HPDE6-E6E7 (cell line): ENCODE measurements at regions not wholly inside any gene's neighbourhood (a gene's known extent, or its start where the extent isn't known, plus 50 kb on each side); places are given as distances from the start of the nearest gene placed in this dataset.
A peak's percentile ranks its signal among the peaks of the same experiment; 100 is the strongest.
"Not testable (repeated sequence)": the region's sequence is repeated elsewhere in the genome, so short reads cannot be mapped to it uniquely, and the experiment has no call there.

Experiments used
- DNase-seq: peaks from one replicate; pipeline ENCODE4 v3.0.0; 2011; ENCODE audit warnings: missing footprints; ENCODE audit errors: extremely low spot score

DNA sequence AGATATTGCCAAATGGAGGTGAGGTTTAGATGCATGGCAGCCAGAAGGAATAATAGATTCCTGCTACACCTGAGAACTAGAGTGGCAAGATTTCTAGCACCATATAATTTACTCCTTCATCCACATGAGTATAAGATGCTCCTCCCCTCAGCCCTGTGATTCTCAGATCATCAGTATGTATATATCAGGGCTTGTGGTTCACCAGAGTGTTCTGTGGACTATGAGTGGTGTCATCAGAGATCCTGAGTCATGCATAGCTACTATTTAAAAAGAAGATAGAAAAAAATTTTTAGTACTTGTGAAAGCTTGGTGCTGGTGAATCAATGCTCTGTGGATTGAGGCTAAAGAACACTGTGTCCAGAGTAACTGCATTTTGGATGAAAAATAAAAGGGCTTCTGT, 285.9 kb downstream of the BMP4 start:
- peak; percentile 4 for DNase-seq

DNA sequence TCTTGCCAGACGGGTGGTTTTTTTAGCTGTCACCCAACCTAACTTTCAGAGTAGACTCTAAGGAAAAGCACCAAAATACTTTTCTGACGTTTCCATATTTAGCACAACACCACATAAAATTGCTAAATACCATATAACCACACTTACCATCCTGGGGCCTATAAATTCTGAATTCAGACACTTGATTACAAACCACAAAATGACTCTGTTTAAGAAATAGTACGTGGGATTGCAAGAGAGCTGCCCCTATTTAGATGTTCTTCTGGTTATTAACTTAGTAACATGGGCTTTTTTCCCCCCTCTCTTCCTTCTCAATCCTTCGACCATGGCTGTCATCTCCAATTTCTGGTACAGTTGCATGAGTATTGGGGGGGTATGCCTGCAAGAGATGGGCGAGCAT, 287.7 kb downstream of the BMP4 start:
- DNase-seq, result no peak

DNA sequence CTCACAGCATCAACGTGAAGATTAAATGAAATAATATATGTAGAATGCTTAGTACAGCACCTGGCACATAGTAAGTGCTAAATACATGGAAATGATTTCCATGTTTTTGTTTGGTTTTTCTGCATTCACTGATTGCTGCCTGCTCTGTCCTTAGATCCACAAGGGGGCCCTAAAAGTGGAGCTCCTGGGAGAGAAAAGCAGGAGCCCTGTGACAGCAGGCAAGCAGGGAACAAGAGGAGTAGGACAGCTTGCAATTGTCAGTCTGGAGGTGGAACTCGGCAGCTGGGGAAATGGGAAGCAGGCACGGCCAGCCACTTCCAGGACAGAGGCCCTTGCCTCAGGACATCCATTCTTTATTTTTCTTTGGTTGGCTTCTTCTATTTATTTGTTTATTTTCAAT, 292.9 kb downstream of the BMP4 start:
- DNase-seq, result no peak

DNA sequence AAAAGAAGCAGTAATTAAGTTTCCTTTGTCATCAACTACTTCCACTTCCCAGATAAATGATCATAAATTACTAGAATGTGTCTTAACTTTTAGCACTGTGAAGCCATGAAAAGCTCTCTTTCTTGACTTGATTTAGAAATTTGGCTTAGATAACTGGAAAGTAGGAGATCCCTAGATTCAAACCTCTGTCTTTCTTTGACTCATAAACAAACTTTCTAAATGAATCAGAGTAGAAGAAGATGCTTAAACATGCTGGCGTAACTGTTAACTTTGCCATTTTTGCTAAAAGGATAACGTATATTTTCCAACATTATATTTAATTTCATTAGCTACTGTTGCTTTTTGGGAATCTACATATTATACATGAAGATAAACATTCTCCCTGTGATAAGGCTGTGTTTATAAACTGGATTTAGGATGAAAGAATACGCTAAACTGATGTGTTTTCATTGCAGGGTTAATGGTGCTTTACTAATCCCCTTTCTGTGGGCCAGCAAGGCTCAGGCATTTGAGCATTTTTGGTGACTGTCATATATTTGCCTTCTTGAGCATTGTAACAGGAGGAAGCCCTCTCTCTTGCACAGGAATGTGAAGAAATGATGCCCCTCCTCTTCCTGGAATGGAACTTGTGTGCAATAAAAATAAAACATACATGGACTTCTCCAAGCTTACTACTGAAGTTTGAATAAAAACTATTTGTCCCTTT, 301.4 kb downstream of the BMP4 start:
- DNase-seq, result no peak

DNA sequence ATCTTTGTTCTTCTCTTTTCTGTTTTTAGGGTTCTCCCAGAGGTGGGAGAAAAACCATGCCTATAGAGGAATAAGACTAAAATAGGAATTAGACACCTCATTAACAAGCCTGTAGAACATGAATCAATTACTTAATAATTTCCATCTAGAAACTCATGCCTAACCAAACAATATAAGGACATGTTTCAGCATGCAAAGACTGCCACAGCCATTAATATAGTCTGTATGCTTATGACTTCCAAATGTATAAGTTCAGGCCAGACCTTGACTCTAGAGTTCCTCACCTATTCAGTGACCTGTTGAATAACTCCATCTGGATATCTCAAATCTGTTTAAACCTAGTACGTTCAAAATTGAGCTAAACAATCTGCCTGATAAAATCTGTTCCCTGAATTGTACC, 304.6 kb downstream of the BMP4 start:
- no peak for DNase-seq

DNA sequence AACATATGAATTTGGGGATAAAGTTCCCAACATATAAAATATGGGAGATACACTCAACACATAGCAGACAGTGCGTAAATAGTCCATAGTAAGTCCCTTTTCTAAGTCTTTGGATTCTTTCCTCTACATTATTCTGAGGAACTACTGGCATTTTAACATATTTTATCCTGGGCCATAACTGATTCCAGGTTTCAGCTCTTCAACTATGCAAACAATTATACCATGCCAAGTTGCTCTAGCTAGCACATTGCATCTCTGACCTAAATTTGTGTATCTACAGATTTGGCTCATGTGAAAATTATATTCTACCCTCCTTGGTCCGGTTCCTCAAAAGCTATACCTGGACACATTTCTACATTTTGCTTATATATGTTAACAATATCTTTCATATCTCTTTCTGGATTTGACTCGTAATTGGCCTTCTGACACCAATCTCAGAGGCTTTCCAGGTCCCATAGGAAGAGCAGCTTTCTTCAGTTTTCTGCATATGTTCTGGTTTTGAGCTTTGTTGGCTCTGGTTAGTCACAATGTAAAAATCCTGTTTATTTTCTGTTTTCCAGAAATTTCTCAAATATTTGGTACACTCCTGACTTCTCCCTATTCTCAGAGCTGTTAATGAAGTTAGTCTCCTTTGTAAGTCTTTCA, 305.4 kb downstream of the BMP4 start:
- no peak for DNase-seq

DNA sequence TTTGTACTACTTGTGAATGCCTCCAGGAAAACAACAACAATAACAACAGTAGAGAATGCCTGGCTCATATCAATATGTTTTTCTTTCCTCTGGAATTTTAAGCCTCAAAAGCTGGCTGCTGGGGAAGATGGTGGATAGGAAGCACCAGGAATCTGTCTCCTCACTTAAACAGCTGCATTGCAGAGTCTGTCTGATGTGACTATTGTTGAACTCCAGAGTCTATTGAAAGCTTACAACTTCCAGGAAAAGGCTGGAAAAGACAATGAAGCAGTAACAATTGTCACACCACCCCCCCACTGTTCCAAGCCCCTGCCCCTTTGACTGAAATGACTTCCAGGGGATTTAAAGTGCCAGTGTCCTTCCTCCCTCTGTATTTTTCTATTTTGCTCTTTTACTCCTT, 309.7 kb downstream of the BMP4 start:
- DNase-seq, result no peak

DNA sequence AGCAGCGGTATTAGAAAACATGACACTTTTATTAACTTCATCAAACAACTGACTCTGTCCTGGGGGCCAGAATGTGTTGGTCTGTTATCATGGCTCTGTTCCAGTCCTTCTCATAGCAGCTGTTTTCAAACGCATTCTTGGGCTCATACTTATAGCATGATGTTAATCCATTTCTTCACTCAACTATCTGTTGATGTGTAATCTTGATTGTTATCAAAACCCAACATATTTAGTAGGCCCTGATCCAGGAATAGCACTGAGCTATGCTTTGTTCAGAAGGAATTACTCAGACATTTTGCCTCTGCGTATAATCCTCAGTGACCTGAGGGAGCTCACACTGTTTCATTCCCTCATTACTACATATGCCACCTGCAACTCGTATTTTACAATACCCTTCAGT, 315.9 kb downstream of the BMP4 start:
- DNase-seq, result no peak

DNA sequence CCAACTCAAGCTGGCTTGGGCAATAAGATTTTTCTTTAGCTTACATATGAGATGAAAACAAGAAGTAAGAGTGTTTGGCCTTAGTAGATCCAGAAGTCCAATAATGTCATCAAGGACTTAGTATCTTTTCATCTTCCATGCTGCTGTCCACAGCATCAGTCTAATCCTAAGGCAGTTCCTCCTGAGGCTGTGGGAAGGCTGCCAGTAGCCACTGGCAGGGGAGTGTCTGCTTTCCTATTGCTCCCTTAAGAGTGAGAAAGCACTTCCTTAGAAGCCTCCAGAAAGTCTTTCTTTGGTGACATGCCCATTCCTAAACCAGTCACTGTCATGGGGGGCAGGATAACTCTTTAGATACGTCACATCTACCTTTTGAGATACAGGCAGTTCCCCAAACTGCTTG, 317.7 kb downstream of the BMP4 start:
- DNase-seq, result no peak

DNA sequence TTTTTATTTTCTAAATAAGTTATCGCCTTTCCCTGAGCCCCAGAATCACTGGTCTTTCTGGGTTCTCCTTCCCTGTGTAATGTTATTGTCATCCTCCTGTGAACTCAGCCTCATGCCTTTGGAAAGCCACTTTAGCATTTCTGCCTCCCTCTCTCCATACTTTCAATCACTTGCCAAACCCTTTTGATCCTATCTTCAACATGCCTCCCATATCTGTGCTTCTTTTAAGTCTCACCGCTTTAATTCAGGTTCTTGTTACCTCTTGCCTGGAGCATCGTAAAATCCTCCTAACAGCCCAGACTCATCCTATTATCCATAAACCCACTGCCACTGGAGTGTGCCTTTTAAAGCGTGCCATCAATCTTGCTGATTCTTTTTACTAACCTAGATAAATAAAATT, 321.8 kb downstream of the BMP4 start:
- no peak for DNase-seq

DNA sequence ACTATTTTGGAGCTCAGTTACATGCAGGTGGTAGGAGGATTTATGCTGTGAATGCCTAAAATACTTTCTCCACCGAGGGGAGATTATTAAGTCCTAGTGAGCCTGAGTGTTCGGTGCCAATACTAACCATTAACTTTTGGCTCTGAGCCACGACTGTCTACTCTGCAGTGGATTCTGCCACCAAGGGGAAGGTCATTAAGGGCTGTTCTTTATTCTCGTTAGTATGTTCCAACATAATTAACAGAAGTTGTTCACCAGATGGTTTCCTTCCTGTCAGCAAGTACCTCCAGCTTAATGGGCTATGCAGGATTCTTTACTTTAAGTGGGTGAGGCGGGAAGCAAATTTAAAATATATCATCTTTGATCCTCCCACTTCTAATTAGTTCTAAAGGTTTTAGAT, 326.3 kb downstream of the BMP4 start:
- no peak for DNase-seq

DNA sequence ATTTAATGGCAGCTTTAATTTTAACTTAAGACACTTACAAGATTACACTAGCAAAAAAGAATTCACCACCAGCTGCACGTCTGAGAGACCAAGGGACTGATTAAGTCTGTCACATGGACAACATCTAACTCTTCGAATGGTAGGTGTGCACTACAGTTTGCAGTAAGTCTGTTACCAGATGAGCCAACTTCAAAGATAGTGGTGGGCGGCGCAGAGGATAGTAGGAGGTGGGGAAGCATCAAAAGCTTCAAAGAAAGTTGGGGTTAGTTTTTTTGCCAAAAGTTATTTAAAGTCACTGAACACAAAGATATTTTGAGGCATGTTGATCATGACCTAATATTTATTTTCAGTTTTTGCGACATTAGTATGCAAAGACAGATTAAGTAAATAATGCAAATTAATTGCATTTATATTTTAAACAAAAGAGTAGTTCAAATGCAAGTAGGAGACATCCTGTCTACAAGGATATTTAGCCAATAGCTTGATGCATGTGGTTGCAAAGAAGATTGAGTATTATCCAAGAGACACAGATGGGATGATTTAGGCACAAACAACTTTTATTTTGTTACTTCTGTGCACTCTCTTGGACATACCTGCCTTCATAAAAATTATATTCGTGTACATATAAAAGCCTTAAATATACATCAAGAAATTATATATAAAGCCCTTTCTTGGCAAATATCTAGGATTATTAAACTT, 327.7 kb downstream of the BMP4 start:
- DNase-seq, result no peak

DNA sequence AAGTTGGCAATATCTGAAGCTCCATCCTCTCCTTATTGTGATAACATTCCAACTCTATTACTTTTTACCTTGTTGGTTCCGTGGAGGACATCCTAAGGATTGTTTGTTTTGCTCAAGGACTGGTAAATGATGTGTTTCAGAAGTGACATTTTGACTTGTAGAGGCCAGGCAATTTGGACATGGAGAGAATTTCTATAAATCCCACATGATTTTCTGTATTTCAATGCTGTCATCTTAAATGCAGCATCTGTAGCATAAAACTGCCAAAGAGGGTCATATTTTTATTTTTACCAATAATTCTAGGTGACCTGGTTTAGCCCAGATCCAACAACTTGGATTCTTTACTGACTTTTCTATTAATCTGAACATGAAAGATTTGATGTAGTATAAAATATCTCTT, 328.4 kb downstream of the BMP4 start:
- DNase-seq, result no peak

DNA sequence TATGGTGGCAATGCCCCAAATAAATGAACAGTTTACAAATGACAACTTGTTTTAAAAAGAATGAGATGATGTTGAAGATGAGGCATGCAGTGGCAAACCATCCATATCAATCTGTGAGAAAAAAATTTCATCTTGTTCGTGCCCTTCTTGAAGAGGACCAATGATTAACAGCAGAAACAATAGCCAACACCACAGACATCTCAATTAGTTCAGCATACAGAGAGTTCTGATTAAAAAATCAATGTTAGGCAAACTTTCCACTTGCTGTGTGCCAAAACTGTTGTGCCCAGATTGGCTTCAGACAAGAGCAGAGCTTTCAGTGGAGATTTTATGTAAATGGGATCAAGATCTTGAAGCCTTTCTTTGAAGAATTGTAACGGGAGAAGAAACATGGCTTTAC, 329.9 kb downstream of the BMP4 start:
- DNase-seq, result no peak

DNA sequence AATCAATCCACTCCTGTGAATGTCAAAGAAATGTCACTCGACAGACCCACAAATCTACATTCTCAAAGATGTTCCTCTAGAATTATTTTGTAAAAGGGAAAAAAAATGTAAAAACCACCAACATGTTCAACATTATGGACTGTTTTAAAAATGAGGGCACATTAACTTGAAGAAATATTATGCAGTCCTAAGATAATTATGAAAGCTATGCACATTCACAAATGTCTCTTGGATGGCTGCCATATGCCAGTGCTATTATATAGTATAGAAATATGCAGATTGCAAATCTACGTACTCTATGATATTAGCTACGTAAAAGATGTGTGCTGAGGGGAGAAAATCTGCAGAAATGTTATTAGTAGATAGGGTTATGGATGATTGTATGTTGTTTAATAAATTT, 334.2 kb downstream of the BMP4 start:
- no peak for DNase-seq

DNA sequence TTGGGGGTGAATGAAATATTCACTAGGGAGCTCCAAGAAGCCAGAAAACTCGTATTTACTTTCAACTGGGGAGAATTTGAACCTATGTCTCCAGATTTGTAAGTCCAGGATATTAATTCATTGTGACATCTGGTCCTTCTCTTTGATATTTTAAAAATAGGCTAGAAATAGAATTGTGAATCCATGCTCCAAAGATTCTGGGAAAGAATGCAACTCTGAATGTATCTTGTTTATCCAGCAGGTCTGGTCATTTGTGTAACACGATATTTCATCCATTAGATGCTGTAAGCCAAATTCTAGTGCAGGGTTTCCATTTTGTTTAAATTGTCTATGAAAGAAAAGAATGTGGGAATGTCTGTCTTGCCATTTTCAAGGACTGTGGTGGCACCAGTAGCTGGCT, 334.7 kb downstream of the BMP4 start:
- no peak for DNase-seq

DNA sequence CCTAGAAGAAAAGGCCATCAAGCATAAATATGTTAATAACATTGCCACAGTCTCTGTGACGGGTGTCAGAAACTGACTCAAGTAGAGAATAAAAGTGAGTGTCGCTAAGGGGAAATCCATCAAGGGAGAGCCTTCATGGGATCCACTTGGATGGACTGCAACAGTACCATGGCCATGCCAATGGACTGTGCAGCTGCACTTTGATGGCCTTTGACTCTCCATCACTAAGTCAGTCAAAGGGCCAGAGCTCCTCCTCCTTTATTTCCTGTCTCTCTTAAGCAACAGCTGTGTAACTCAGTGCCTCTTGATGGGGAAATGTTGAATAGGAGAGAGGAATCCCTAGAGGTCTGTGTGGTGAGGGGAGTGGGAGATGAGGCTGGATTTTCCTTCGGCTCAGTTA, 335.2 kb downstream of the BMP4 start:
- no peak for DNase-seq

DNA sequence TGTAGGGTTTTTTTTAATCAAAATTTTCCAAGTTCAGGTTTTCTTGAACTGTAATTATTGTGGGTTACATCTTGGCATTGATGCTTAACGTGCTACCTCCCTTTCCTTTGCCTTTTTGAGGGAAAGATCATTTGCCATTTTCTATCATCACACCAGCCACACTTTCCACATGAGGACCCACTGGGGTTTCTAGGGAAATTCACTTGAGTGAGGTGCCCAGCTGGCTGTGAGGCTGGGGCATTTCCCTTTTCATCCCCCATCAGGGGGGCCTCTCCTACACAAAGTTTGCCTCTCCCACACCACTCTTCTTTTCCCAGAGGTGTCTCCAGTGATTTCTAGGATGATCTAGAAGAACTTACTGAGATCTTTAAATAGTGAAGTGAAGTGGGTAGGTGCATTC, 335.7 kb downstream of the BMP4 start:
- no peak for DNase-seq

DNA sequence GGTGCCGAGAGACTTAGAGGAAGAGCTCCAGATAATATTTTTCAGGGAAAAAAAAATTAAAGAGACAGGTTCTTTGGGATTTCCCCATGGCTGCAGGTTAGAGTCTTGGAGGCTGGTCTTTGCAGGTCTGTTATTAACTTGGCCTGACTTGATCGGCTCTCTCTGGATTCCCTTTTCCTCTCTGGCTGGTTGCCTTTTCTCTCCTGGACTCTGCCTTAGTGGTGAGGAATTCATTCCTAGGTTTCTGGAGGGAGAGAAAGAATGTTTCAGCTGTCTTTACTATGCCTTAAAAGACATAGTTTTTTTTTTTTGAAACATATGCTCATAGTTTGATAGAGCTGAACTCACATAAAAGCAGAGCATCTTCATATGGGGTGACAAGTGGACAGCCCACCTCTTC, 336.3 kb downstream of the BMP4 start:
- DNase-seq, result no peak

DNA sequence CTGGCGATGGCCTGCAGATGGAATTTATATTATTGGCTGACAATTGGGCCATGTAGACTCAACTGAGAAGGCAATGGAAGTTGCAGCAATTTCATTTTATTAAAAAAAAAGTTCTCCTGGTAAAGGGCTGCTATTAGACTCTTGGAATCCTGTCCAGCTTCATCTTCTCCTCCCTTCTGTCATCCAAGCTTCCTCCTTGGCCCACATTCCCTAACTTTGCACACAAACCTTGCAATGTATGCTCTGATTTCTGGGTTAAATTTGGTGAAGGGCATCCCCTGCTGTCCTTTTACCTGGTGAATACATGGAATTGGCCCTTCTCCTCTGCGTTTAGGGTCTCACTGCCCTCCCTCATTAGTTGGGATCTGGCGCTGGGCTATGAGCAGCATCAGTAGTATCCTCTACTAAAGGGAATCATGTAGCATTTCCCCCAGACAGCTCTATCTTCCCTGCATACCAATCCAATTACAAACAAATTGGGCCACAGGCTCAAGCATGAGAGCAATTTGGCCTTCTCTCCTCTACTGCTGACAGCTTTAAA, 336.9 kb downstream of the BMP4 start:
- no peak for DNase-seq

DNA sequence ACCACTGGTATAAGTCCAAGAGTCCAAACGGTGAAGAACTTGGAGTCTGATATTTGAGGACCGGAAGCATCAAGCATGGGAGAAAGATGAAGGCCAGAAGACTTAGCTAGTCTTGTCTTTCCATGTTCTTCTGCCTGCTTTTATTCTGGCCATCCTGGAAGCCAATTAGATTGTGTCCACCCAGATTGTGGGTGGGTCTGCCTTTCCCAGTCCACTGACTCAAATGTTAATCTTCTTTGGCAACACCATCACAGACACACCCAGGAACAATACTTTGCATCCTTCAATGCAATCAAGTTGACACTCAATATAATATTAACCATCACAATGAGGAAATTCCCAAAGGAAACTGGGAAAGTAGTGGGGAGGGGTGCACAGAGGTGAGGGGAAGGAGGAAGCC, 340.1 kb downstream of the BMP4 start:
- not testable (repeated sequence) for DNase-seq

DNA sequence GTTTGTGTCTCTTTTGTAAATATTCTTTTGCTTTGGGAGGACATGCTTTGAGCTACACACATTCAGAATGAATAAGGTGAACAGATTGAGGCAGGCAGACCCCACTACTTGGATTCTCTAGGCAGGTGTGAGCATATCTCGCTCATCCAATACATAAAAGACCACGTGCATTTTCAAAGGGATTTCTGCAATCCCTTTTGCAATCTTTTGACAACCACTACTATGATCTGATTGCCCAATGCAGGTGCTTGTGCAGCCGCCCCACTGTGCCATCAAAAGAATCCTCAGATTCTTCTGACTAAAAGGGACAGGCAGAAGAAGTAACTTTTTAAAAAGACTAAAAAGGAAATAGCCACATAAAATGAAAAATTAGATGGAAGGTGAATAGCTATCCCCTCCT, 341.4 kb downstream of the BMP4 start:
- no peak for DNase-seq
